Eye (tissue), 1 donor: ENCODE measurements at regions not wholly inside any gene's neighbourhood (a gene's known extent, or its start where the extent isn't known, plus 50 kb on each side); places are given as distances from the start of the nearest gene placed in this dataset.

Source experiments
- DNase-seq: peaks from one replicate; pipeline ENCODE4 v3.0.0-alpha.2; 2015

- no peak for DNase-seq
These were observed 158.1 kb upstream of the VCX3A start for GRCh38 chrX:6693051-6693450.

GRCh38 chrX:6685489-6685888, 150.6 kb upstream of the VCX3A start:
- no peak for DNase-seq

GRCh38 chrX:6683353-6683752, 148.4 kb upstream of the VCX3A start:
- DNase-seq, result no peak

- DNase-seq, result no peak
These were observed 146.7 kb upstream of the VCX3A start for GRCh38 chrX:6681521-6682145.

GRCh38 chrX:6679988-6680387, 145.1 kb upstream of the VCX3A start:
- DNase-seq, result no peak

- no peak for DNase-seq
These were observed 144.6 kb upstream of the VCX3A start for GRCh38 chrX:6679550-6679949.

- peak; percentile 1 for DNase-seq
These were observed 143.4 kb upstream of the VCX3A start for GRCh38 chrX:6678313-6678712.

- no peak for DNase-seq
These were observed 139.8 kb upstream of the VCX3A start for GRCh38 chrX:6674734-6675133.

- DNase-seq, result no peak
These were observed 132.3 kb upstream of the VCX3A start for GRCh38 chrX:6667048-6667768.

- no peak for DNase-seq
These were observed 131.7 kb upstream of the VCX3A start for GRCh38 chrX:6666624-6667023.

GRCh38 chrX:6661736-6662135, 126.8 kb upstream of the VCX3A start:
- DNase-seq, result no peak

- DNase-seq, result no peak
These were observed 125.8 kb upstream of the VCX3A start for GRCh38 chrX:6660567-6661264.

GRCh38 chrX:6645216-6645615, 110.3 kb upstream of the VCX3A start:
- no peak for DNase-seq

GRCh38 chrX:6644411-6644810, 109.5 kb upstream of the VCX3A start:
- DNase-seq, result no peak

GRCh38 chrX:6640727-6641126, 105.8 kb upstream of the VCX3A start:
- no peak for DNase-seq

GRCh38 chrX:6614506-6614905, 79.6 kb upstream of the VCX3A start:
- DNase-seq, result no peak

- no peak for DNase-seq
These were observed 64.4 kb upstream of the VCX3A start for GRCh38 chrX:6599230-6599860.
